GM23338 (cell line): ENCODE measurements at regions not wholly inside any gene's neighbourhood (a gene's known extent, or its start where the extent isn't known, plus 50 kb on each side); places are given as distances from the start of the nearest gene placed in this dataset.

Experiments used
- CREB1 ChIP-seq: fragments of 250-450 bp; sonication (Bioruptor Pico); IDR thresholded peaks from 2 replicates; pipeline ENCODE4 v1.5.0; 2020; ENCODE audit warnings: low read depth, mild to moderate bottlenecking, moderate library complexity
- EZH2 ChIP-seq: fragments of 200-600 bp; sonication (generic); IDR thresholded peaks from one replicate; pipeline ENCODE4 v1.8.0; 2017; ENCODE audit warnings: antibody characterized with exemption, mild to moderate bottlenecking, low read depth; ENCODE audit not compliant: unreplicated experiment
- EZH2phosphoT487 ChIP-seq: fragments of 200-600 bp; sonication (generic); IDR thresholded peaks from one replicate; pipeline ENCODE4 v1.8.1; 2018; ENCODE audit warnings: antibody characterized with exemption; ENCODE audit not compliant: unreplicated experiment
- JUNB ChIP-seq: IDR thresholded peaks from one replicate; pipeline ENCODE4 v1.6.1; 2016; ENCODE audit warnings: antibody characterized with exemption; ENCODE audit not compliant: unreplicated experiment
- NANOG ChIP-seq: IDR thresholded peaks from 2 replicates; pipeline ENCODE4 v1.6.1; 2016; ENCODE audit warnings: antibody characterized with exemption, borderline replicate concordance
- POLR2AphosphoS5 ChIP-seq: IDR thresholded peaks from 2 replicates; pipeline ENCODE4 v1.6.1; 2016; ENCODE audit warnings: antibody characterized with exemption, low read depth
- ZNF114 ChIP-seq: fragments of 250-450 bp; sonication (Bioruptor Pico); IDR thresholded peaks from 2 replicates; pipeline ENCODE4 v1.5.0; 2020; ENCODE audit warnings: mild to moderate bottlenecking, moderate library complexity
- ZNF331 ChIP-seq: fragments of 250-450 bp; sonication (Bioruptor Pico); IDR thresholded peaks from 2 replicates; pipeline ENCODE4 v1.5.0; 2020; ENCODE audit warnings: low read depth, mild to moderate bottlenecking, moderate library complexity
- TF ChIP-seq, protein P1 (sequence below), 2 experiments: fragments of 200-600 bp in 1 of 2; sonication (generic) in 1 of 2; conservative IDR thresholded peaks; 2 replicates each; pipeline versions ENCODE4 v1.5.1 to v1.6.1; 2016 to 2017; ENCODE audit warnings: antibody characterized with exemption in 2 of 2, low read depth in 2 of 2, mild to moderate bottlenecking in 2 of 2, moderate library complexity in 1 of 2
- TF ChIP-seq, protein P2 (sequence below): IDR thresholded peaks from 2 replicates; pipeline ENCODE4 v1.6.1; 2016; ENCODE audit warnings: antibody characterized with exemption
- TF ChIP-seq, protein P3 (sequence below): IDR thresholded peaks from one replicate; pipeline ENCODE4 v1.6.1; 2018; ENCODE audit warnings: antibody characterized with exemption; ENCODE audit not compliant: unreplicated experiment

DNA sequence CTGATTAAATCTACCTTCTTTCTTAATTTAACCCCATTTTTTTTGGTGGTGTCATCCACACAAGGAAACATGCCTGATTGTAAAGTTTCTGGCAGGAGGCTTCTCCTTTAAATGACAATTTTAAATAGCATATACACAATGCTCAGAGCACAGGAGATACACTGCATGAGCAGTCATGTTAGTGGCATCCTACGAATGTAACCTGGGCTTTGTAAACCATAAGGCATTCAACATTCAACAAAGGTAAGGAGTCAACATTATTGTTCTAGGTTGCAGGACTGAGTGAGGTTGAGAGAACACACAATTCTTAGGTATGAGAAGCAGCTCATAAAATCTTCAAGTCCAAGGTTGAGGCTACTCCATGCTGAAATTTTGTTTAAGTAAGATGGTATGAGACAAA, 266.6 kb upstream of the SIX2 start:
- TF ChIP-seq EZH2phosphoT487 = no peak
- no peak for TF ChIP-seq ZNF331 (CRISPR knock-in tag)
- TF ChIP-seq, protein P1, sequence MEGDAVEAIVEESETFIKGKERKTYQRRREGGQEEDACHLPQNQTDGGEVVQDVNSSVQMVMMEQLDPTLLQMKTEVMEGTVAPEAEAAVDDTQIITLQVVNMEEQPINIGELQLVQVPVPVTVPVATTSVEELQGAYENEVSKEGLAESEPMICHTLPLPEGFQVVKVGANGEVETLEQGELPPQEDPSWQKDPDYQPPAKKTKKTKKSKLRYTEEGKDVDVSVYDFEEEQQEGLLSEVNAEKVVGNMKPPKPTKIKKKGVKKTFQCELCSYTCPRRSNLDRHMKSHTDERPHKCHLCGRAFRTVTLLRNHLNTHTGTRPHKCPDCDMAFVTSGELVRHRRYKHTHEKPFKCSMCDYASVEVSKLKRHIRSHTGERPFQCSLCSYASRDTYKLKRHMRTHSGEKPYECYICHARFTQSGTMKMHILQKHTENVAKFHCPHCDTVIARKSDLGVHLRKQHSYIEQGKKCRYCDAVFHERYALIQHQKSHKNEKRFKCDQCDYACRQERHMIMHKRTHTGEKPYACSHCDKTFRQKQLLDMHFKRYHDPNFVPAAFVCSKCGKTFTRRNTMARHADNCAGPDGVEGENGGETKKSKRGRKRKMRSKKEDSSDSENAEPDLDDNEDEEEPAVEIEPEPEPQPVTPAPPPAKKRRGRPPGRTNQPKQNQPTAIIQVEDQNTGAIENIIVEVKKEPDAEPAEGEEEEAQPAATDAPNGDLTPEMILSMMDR (conservative IDR thresholded peaks at IDR 0.05; ENCODE audit: low read depth in 2 of 2) = no peak
- no peak for TF ChIP-seq POLR2AphosphoS5
- TF ChIP-seq, protein P2, sequence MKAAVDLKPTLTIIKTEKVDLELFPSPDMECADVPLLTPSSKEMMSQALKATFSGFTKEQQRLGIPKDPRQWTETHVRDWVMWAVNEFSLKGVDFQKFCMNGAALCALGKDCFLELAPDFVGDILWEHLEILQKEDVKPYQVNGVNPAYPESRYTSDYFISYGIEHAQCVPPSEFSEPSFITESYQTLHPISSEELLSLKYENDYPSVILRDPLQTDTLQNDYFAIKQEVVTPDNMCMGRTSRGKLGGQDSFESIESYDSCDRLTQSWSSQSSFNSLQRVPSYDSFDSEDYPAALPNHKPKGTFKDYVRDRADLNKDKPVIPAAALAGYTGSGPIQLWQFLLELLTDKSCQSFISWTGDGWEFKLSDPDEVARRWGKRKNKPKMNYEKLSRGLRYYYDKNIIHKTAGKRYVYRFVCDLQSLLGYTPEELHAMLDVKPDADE = no peak
- TF ChIP-seq, protein P3, sequence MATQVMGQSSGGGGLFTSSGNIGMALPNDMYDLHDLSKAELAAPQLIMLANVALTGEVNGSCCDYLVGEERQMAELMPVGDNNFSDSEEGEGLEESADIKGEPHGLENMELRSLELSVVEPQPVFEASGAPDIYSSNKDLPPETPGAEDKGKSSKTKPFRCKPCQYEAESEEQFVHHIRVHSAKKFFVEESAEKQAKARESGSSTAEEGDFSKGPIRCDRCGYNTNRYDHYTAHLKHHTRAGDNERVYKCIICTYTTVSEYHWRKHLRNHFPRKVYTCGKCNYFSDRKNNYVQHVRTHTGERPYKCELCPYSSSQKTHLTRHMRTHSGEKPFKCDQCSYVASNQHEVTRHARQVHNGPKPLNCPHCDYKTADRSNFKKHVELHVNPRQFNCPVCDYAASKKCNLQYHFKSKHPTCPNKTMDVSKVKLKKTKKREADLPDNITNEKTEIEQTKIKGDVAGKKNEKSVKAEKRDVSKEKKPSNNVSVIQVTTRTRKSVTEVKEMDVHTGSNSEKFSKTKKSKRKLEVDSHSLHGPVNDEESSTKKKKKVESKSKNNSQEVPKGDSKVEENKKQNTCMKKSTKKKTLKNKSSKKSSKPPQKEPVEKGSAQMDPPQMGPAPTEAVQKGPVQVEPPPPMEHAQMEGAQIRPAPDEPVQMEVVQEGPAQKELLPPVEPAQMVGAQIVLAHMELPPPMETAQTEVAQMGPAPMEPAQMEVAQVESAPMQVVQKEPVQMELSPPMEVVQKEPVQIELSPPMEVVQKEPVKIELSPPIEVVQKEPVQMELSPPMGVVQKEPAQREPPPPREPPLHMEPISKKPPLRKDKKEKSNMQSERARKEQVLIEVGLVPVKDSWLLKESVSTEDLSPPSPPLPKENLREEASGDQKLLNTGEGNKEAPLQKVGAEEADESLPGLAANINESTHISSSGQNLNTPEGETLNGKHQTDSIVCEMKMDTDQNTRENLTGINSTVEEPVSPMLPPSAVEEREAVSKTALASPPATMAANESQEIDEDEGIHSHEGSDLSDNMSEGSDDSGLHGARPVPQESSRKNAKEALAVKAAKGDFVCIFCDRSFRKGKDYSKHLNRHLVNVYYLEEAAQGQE = no peak
- TF ChIP-seq JUNB = no peak
- no peak for TF ChIP-seq EZH2
- no peak for TF ChIP-seq CREB1
- no peak for TF ChIP-seq NANOG
- TF ChIP-seq ZNF114 (CRISPR knock-in tag) = no peak
